AG09309 (cell line): ENCODE measurements at regions not wholly inside any gene's neighbourhood (a gene's known extent, or its start where the extent isn't known, plus 50 kb on each side); places are given as distances from the start of the nearest gene placed in this dataset.

ENCODE experiments used
- DNase-seq: peaks from one replicate; pipeline ENCODE4 v3.0.0-alpha.2; 2010; ENCODE audit warnings: low read depth
- H3K4me3 ChIP-seq: 2 replicates; pipeline ENCODE4 v1.5.1; 2011; ENCODE audit warnings: mild to moderate bottlenecking, low read depth, low read length, moderate library complexity; ENCODE audit not compliant: control insufficient read depth
- TF ChIP-seq, protein P1 (sequence below): IDR thresholded peaks from 2 replicates; pipeline ENCODE4 v1.5.1; 2011; ENCODE audit warnings: mild to moderate bottlenecking, low read depth, low read length, inconsistent platforms; ENCODE audit not compliant: insufficient read depth, control insufficient read depth; ENCODE audit errors: missing control alignments

GRCh38 chr5:104751969-104752368 is 1189.4 kb upstream of the NUDT12 start:
- no peak overlapping the region for H3K4me3 ChIP-seq
- TF ChIP-seq, protein P1, sequence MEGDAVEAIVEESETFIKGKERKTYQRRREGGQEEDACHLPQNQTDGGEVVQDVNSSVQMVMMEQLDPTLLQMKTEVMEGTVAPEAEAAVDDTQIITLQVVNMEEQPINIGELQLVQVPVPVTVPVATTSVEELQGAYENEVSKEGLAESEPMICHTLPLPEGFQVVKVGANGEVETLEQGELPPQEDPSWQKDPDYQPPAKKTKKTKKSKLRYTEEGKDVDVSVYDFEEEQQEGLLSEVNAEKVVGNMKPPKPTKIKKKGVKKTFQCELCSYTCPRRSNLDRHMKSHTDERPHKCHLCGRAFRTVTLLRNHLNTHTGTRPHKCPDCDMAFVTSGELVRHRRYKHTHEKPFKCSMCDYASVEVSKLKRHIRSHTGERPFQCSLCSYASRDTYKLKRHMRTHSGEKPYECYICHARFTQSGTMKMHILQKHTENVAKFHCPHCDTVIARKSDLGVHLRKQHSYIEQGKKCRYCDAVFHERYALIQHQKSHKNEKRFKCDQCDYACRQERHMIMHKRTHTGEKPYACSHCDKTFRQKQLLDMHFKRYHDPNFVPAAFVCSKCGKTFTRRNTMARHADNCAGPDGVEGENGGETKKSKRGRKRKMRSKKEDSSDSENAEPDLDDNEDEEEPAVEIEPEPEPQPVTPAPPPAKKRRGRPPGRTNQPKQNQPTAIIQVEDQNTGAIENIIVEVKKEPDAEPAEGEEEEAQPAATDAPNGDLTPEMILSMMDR = no peak
- DNase-seq = no peak

DNA sequence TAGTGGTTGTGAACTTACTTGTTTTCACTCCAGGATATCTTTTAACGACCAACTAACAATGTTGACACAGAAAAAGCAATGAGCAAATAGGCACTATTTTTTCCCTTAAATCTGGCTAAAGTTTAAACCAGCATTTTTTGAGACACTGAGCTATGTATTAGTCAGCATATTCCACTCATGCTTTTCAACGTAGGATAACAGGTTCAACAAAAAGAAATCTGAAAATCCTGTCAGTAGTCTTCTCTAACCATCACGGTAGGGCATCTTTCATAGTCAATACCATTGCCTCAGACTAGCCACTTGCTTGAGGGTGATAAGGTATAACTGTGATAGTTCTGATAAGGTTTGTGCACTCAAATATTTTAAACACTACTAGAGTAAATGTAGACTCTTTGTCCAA is 1177.3 kb upstream of the NUDT12 start:
- DNase-seq = no peak
- TF ChIP-seq, protein P1 = no peak
- no peak overlapping the region for H3K4me3 ChIP-seq

DNA sequence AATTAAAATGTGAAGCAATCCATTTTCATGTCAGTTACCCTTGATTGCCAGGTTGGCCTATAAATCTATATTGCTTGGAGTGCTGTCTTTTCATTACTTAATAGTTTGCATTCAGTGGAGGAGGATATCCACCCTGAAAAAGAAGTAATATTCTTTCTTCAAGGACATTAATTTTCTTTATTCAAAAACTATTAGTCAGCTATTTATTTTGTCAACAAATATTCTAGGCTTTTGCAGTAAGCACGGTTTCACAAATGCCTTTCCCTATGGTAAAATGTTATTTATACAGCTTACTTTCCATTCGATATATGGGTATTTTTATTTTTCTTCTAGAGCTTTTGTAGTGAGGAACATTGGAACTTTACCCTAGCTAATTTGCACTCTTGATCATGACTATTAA is 1176.9 kb upstream of the NUDT12 start:
- TF ChIP-seq, protein P1 = no peak
- no peak for DNase-seq
- no peak overlapping the region for H3K4me3 ChIP-seq

DNA sequence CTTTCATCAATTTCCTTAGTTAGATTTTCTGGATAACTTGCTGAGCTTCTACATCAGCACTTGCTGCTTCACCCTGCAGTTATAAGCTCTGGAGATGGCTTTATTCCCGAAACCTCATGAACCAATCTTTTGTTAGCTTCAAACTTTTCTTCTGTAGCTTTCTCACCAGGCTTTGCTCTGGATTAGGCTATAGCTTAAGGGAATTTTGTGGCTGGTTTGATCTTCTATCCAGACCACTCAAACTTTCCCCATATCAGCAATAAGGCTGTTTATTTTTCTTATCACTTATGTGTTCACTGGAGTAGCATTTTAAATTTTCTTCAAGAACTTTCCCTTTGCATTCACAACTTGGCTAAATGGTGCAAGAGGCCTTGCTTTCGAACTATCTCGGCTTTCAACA is 1173.5 kb upstream of the NUDT12 start:
- no peak overlapping the region for H3K4me3 ChIP-seq
- DNase-seq = no peak
- TF ChIP-seq, protein P1 = no peak

- no peak for DNase-seq
- TF ChIP-seq, protein P1 = no peak
These were observed 1171.5 kb upstream of the NUDT12 start for GRCh38 chr5:104734046-104734445.

DNA sequence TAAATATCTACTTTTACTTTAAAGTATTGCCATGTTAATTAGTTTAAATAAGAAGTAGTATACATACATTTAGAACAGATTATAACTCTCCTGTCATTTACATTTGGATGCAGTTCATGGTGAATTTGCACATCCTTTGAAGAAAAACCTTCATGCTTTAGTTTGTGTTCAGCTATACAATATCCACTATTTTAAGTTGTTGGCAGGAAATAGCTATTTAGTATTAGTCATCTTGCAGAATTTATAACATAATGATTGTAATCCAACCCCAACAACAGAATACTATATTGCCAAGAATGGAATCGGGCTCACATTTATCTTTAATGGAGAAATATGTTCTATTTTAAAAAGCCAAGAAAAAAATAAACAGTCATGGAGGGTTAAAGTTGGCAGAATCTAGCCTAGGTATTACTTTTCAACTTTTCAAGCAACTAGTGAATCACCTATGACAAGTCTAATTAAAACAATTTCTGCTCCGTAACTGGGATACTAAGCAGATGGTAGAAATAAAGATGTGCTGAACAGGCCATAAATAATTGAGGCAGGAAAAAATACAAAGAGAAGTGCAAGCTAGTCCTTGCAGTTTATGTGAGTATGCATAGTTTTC is 1170.6 kb upstream of the NUDT12 start:
- no peak for DNase-seq
- TF ChIP-seq, protein P1 = no peak
- H3K4me3 ChIP-seq = no peak overlapping the region

More at GRCh38 chr5:104734046-104734445, 1171.5 kb upstream of the NUDT12 start:
- no peak overlapping the region for H3K4me3 ChIP-seq

DNA sequence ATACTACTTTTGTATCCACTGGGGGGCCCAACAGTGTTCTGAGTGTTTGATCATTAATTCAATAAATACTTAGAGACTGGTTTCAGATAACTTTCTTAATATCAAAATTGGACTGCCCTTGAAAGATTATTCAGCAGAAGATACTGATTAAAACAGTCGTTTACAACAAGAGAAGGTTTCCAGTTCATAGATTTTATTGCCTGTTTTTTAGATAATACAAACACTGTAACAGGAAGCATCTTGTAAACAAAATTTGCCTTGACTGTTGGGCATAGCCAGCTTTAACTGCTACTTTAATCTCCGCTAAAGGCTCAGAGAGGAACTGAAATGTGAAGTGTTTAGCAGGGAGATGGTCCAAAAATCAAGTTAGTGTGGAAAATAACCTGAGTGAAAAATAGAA is 1168.7 kb upstream of the NUDT12 start:
- TF ChIP-seq, protein P1 = no peak
- DNase-seq = no peak
- no peak overlapping the region for H3K4me3 ChIP-seq
